ENCODE measurements at regions not wholly inside any gene's neighbourhood (a gene's known extent, or its start where the extent isn't known, plus 50 kb on each side); places are given as distances from the start of the nearest gene placed in this dataset.

DNA sequence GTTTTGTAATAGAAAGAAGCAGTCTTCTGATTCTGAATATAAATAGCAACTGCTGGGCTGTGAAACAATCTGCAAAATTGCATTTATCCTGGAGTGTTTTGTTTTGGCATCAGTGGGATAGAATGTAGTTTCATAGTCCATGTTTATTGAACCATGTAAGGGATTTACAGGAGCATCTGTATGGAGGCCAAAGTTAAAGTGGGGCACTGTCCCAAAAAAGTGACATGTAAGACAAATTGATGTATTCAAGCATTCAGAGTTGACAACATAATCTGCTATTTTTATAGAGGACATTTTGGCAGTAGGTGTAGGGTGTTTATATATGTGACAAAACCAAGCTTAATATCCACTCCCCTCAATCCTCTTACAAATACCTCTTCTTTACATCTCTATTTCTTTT, 200.5 kb upstream of the ANK2 start:
- H3K4me3 ChIP-seq (ENCODE audit: low read length) = no peak overlapping the region
- H3K27ac Mint-ChIP-seq = no peak overlapping the region
- H3K27me3 ChIP-seq (ENCODE audit: control insufficient read depth, insufficient read depth, low read length, poor library complexity, severe bottlenecking) = no peaks in the 10 kb centered on the region
- peaks cover 13% of the 10 kb centered on the region for H3K36me3 ChIP-seq (ENCODE audit: control insufficient read depth, insufficient read depth, low read length)
- H3K9me3 ChIP-seq (ENCODE audit: control insufficient read depth, low read length) = no peaks in the 10 kb centered on the region
- no peaks in the 10 kb centered on the region for H3K27me3 Mint-ChIP-seq (ENCODE audit: insufficient read depth)
- peaks cover 40% of the 10 kb centered on the region for H3K36me3 Mint-ChIP-seq (ENCODE audit: low read depth)
- H3K4me3 Mint-ChIP-seq = no peak overlapping the region
- no peak for DNase-seq
- H3K4me1 ChIP-seq (ENCODE audit: control insufficient read depth, insufficient read depth, low read length) = peaks cover 8% of the 10 kb centered on the region
- H3K27ac ChIP-seq (ENCODE audit: low read depth, low read length) = no peak overlapping the region
- no peaks in the 10 kb centered on the region for H3K9me3 Mint-ChIP-seq
- peaks cover 5% of the 10 kb centered on the region for H3K4me1 Mint-ChIP-seq
- TF ChIP-seq, protein P1, sequence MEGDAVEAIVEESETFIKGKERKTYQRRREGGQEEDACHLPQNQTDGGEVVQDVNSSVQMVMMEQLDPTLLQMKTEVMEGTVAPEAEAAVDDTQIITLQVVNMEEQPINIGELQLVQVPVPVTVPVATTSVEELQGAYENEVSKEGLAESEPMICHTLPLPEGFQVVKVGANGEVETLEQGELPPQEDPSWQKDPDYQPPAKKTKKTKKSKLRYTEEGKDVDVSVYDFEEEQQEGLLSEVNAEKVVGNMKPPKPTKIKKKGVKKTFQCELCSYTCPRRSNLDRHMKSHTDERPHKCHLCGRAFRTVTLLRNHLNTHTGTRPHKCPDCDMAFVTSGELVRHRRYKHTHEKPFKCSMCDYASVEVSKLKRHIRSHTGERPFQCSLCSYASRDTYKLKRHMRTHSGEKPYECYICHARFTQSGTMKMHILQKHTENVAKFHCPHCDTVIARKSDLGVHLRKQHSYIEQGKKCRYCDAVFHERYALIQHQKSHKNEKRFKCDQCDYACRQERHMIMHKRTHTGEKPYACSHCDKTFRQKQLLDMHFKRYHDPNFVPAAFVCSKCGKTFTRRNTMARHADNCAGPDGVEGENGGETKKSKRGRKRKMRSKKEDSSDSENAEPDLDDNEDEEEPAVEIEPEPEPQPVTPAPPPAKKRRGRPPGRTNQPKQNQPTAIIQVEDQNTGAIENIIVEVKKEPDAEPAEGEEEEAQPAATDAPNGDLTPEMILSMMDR (conservative IDR thresholded peaks at IDR 0.05) = no peak
- no peak overlapping the region for H3K9ac ChIP-seq (ENCODE audit: extremely low read depth, low read length, poor library complexity, severe bottlenecking)

DNA sequence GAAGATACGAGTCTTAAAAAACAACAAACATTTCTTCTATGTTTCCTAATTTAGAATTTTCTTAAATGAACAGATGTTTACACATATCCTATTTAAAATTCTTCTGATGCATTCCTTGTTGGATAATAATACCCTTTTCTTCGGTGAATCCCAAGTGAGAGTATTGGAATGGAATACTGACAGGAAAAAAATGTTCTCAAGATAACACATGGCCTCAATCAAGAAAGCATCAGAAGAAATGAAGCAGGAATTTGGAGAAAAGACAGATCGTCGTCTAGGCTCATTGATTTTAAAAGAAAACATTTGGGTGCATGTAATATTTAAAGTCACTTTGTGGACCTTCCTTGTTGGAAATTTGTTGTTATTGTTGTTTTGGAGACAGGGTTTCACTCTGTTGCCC, 196.9 kb upstream of the ANK2 start:
- Mint-ChIP-seq H3K4me3 (no peak overlapping the region), H3K27me3 (ENCODE audit: insufficient read depth) (no peaks in the 10 kb centered on the region), H3K4me1 (peaks cover 24% of the 10 kb centered on the region), H3K27ac (peak overlapping the region; percentile 11), H3K36me3 (ENCODE audit: low read depth) (peaks cover 27% of the 10 kb centered on the region), H3K9me3 (no peaks in the 10 kb centered on the region)
- Histone ChIP-seq H3K27ac (ENCODE audit: low read depth, low read length) (no peak overlapping the region), H3K27me3 (ENCODE audit: control insufficient read depth, insufficient read depth, low read length, poor library complexity, severe bottlenecking) (no peaks in the 10 kb centered on the region), H3K36me3 (ENCODE audit: control insufficient read depth, insufficient read depth, low read length) (no peaks in the 10 kb centered on the region), H3K9ac (ENCODE audit: extremely low read depth, low read length, poor library complexity, severe bottlenecking) (no peak overlapping the region), H3K9me3 (ENCODE audit: control insufficient read depth, low read length) (no peaks in the 10 kb centered on the region), H3K4me1 (ENCODE audit: control insufficient read depth, insufficient read depth, low read length) (peaks cover 24% of the 10 kb centered on the region), H3K4me3 (ENCODE audit: low read length) (no peak overlapping the region)
- WGBS, 2 experiments (ENCODE audit: insufficient coverage in 1 of 2, insufficient read length in 1 of 2) = 96 to 100% methylated on average over 3 of the region's 4 CpGs
- no peak for DNase-seq
- TF ChIP-seq, protein P1 (conservative IDR thresholded peaks at IDR 0.05) = no peak

GRCh38 chr4:112853662-112854256, 195.7 kb upstream of the ANK2 start:
- peaks cover 29% of the 10 kb centered on the region for H3K4me1 Mint-ChIP-seq
- H3K27me3 Mint-ChIP-seq (ENCODE audit: insufficient read depth) = no peaks in the 10 kb centered on the region
- H3K27ac ChIP-seq (ENCODE audit: low read depth, low read length) = no peak overlapping the region
- H3K4me3 Mint-ChIP-seq = no peak overlapping the region
- H3K27ac Mint-ChIP-seq = peak overlapping the region; percentile 77
- H3K4me3 ChIP-seq (ENCODE audit: low read length) = peak overlapping the region; percentile 47
- no peak overlapping the region for H3K9ac ChIP-seq (ENCODE audit: extremely low read depth, low read length, poor library complexity, severe bottlenecking)
- TF ChIP-seq, protein P1 (conservative IDR thresholded peaks at IDR 0.05) = peak; percentile 75
- no peak for DNase-seq
- no peaks in the 10 kb centered on the region for H3K36me3 ChIP-seq (ENCODE audit: control insufficient read depth, insufficient read depth, low read length)
- H3K9me3 Mint-ChIP-seq = no peaks in the 10 kb centered on the region
- H3K36me3 Mint-ChIP-seq (ENCODE audit: low read depth) = peaks cover 25% of the 10 kb centered on the region
- peaks cover 33% of the 10 kb centered on the region for H3K4me1 ChIP-seq (ENCODE audit: control insufficient read depth, insufficient read depth, low read length)
- H3K9me3 ChIP-seq (ENCODE audit: control insufficient read depth, low read length) = no peaks in the 10 kb centered on the region
- WGBS, 2 experiments (ENCODE audit: insufficient coverage in 1 of 2, insufficient read length in 1 of 2) = 78 to 88% methylated on average over 1 to 2 of the region's 3 CpGs
- H3K27me3 ChIP-seq (ENCODE audit: control insufficient read depth, insufficient read depth, low read length, poor library complexity, severe bottlenecking) = no peaks in the 10 kb centered on the region

Data from endodermal cell (in vitro differentiated cells).